A549 (cell line): ENCODE measurements at regions not wholly inside any gene's neighbourhood (a gene's known extent, or its start where the extent isn't known, plus 50 kb on each side); places are given as distances from the start of the nearest gene placed in this dataset.

ENCODE experiments used
- HDAC2 ChIP-seq: fragments of 200-600 bp; sonication (generic); IDR thresholded peaks from 2 replicates; pipeline ENCODE4 v1.6.1; 2016
- RAD21 ChIP-seq, 2 experiments: fragments of >200 bp in 1 of 2; sonication (Bioruptor Twin) in 1 of 2; formaldehyde crosslinking in 1 of 2; IDR thresholded peaks in 1 of 2; conservative IDR thresholded peaks in 1 of 2; 2 replicates in 1 of 2; 3 replicates in 1 of 2; pipeline ENCODE4 v1.6.1; 2012 to 2018; ENCODE audit warnings: inconsistent platforms in 1 of 2
- TF ChIP-seq, protein P1 (sequence below): fragments of >200 bp; sonication (Bioruptor Twin); formaldehyde crosslinking; IDR thresholded peaks from 3 replicates; pipeline ENCODE4 v1.5.1; 2016

DNA sequence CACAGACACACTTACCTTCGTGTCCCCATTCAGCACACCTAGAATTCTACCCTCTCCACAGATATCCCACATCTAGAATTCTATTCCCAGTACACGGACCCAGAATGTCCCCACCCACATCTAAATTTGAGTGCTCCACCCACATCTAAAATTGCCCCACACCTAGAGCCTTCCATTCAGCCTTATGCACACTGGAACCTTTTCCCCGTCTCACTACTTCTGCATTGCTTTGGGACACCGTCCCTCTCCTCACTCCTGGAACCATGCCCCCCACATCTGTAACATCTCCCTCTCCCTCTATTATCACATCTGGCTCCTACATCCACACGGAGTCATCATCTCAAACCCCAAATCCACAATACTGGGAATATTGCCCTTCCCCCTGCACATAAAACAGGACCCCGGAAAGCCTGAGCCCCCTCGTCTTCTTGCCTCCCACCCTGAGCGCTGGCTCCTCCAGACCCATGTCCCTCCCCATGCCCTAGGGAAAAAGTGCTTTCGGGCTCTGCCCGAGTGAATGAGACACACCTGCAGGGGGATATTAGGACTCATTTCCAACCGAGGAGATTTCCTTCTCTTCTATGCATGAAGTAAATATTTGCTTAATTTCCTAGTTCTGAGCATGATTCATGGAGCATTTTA is 125.8 kb upstream of the UNC5B start:
- TF ChIP-seq, protein P1, sequence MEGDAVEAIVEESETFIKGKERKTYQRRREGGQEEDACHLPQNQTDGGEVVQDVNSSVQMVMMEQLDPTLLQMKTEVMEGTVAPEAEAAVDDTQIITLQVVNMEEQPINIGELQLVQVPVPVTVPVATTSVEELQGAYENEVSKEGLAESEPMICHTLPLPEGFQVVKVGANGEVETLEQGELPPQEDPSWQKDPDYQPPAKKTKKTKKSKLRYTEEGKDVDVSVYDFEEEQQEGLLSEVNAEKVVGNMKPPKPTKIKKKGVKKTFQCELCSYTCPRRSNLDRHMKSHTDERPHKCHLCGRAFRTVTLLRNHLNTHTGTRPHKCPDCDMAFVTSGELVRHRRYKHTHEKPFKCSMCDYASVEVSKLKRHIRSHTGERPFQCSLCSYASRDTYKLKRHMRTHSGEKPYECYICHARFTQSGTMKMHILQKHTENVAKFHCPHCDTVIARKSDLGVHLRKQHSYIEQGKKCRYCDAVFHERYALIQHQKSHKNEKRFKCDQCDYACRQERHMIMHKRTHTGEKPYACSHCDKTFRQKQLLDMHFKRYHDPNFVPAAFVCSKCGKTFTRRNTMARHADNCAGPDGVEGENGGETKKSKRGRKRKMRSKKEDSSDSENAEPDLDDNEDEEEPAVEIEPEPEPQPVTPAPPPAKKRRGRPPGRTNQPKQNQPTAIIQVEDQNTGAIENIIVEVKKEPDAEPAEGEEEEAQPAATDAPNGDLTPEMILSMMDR: no peak
- no peak for TF ChIP-seq RAD21 (conservative IDR thresholded peaks at IDR 0.05 in 1 of 2, IDR thresholded peaks at IDR 0.05 in 1 of 2)
- TF ChIP-seq HDAC2: no peak
